Mononuclear cell (primary cell): ENCODE measurements at regions not wholly inside any gene's neighbourhood (a gene's known extent, or its start where the extent isn't known, plus 50 kb on each side); places are given as distances from the start of the nearest gene placed in this dataset.

Experiments
- H3K27me3 ChIP-seq: 2 replicates; pipeline ENCODE4 v1.6.0; 2011; ENCODE audit warnings: low read length, control low read depth; ENCODE audit not compliant: insufficient read depth
- H3K4me1 ChIP-seq: 2 replicates; pipeline ENCODE4 v1.5.1; 2011; ENCODE audit warnings: mild to moderate bottlenecking, low read length, control low read depth; ENCODE audit not compliant: insufficient read depth
- H3K4me3 ChIP-seq: 2 replicates; pipeline ENCODE4 v1.5.1; 2011; ENCODE audit warnings: mild to moderate bottlenecking, low read length, moderate library complexity
- H3K9me3 ChIP-seq: 2 replicates; pipeline ENCODE4 v1.5.1; 2011; ENCODE audit warnings: low read depth, mild to moderate bottlenecking, control low read depth, low read length

DNA sequence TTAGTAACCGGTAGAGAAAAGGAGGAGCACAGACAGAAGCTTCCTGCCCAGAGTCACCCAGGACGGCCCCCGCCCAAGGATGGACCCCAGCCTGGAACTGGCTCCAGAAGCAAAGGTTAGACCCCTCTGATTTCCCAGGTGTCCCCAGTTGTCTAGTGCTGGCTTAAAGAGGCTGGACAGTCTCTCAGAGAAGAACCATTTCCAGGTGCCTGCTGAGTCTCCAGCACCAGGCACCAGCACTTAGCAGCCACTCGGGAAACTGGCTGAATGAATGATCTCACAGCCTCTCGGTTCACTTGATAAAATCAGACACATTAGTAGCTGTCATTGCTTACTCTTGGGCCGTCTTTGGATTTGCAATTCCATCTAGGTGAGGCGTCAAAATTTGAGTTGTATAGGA lies 139.7 kb upstream of the HES1 start:
- no peak overlapping the region for H3K4me3 ChIP-seq
- no peaks in the 10 kb centered on the region for H3K9me3 ChIP-seq
- no peaks in the 10 kb centered on the region for H3K27me3 ChIP-seq
- H3K4me1 ChIP-seq = no peaks in the 10 kb centered on the region

DNA sequence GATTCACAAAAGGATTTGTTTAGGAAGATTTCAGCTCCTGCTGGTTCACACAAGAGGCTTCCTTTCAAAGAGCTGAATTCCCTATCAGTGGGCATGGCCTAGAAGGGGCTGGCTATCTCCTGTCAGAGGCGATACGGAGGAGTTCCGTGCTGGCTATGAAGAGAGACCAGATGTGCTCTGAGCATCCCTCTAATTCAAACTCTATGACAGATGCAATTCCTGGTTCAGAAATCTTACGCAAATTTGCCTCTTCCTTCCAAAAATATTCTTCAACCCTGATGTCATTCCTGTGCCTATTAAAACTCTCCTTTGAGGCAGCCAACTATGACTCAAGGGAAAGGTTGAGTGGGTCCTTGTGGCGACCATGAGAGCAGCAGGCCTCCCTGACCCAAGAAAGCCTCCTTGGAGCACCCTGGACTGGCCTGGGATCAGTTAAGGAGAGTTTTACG lies 139.3 kb upstream of the HES1 start:
- no peaks in the 10 kb centered on the region for H3K4me1 ChIP-seq
- H3K4me3 ChIP-seq = no peak overlapping the region
- no peaks in the 10 kb centered on the region for H3K9me3 ChIP-seq
- peaks cover 2% of the 10 kb centered on the region for H3K27me3 ChIP-seq

- Histone ChIP-seq H3K4me3 (no peak overlapping the region), H3K4me1 (peaks cover 7% of the 10 kb centered on the region)
Measured at GRCh38 chr3:193997228-193998122, 138.5 kb upstream of the HES1 start.

GRCh38 chr3:193998123-193998448 lies 137.9 kb upstream of the HES1 start:
- H3K4me3 ChIP-seq = no peak overlapping the region

More at GRCh38 chr3:193997228-193998122, 138.5 kb upstream of the HES1 start:
- Histone ChIP-seq H3K27me3 (peaks cover 10% of the 10 kb centered on the region), H3K9me3 (no peaks in the 10 kb centered on the region)

GRCh38 chr3:193998628-193999195 lies 137.2 kb upstream of the HES1 start:
- Histone ChIP-seq H3K4me3 (no peak overlapping the region), H3K27me3 (peaks cover 10% of the 10 kb centered on the region), H3K9me3 (no peaks in the 10 kb centered on the region), H3K4me1 (peaks cover 20% of the 10 kb centered on the region)

More at GRCh38 chr3:193998123-193998448, 137.9 kb upstream of the HES1 start:
- H3K4me1 ChIP-seq = peaks cover 13% of the 10 kb centered on the region
- no peaks in the 10 kb centered on the region for H3K9me3 ChIP-seq
- H3K27me3 ChIP-seq = peaks cover 10% of the 10 kb centered on the region

DNA sequence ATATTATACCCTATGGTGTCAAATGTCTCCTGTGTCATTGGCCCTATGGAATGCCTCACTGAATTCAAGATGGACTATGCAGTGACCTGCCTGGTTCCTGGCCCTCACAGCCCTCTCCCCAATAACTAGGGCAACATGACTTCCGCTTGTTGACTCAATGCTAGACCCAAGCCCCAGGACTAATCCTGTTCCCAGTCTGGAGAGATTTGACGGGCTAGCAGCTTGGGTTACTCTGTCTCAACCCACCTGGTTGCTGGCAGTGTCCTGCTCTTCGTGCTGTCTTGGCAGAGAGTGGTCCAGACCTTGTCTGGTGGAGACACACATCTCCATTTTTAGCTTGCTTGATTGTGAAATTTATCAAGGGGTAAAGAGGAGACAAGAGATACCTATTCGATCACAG lies 135.8 kb upstream of the HES1 start:
- Histone ChIP-seq H3K9me3 (no peaks in the 10 kb centered on the region), H3K4me1 (peaks cover 33% of the 10 kb centered on the region), H3K27me3 (peaks cover 10% of the 10 kb centered on the region), H3K4me3 (no peak overlapping the region)

- H3K9me3 ChIP-seq = no peaks in the 10 kb centered on the region
- H3K4me3 ChIP-seq = no peak overlapping the region
- peaks cover 40% of the 10 kb centered on the region for H3K4me1 ChIP-seq
- peaks cover 10% of the 10 kb centered on the region for H3K27me3 ChIP-seq
Measured at GRCh38 chr3:194000712-194001111, 135.2 kb upstream of the HES1 start.

GRCh38 chr3:194001728-194002459 lies 134.1 kb upstream of the HES1 start:
- Histone ChIP-seq H3K4me1 (peaks cover 44% of the 10 kb centered on the region), H3K27me3 (peaks cover 10% of the 10 kb centered on the region), H3K4me3 (no peak overlapping the region), H3K9me3 (no peaks in the 10 kb centered on the region)

DNA sequence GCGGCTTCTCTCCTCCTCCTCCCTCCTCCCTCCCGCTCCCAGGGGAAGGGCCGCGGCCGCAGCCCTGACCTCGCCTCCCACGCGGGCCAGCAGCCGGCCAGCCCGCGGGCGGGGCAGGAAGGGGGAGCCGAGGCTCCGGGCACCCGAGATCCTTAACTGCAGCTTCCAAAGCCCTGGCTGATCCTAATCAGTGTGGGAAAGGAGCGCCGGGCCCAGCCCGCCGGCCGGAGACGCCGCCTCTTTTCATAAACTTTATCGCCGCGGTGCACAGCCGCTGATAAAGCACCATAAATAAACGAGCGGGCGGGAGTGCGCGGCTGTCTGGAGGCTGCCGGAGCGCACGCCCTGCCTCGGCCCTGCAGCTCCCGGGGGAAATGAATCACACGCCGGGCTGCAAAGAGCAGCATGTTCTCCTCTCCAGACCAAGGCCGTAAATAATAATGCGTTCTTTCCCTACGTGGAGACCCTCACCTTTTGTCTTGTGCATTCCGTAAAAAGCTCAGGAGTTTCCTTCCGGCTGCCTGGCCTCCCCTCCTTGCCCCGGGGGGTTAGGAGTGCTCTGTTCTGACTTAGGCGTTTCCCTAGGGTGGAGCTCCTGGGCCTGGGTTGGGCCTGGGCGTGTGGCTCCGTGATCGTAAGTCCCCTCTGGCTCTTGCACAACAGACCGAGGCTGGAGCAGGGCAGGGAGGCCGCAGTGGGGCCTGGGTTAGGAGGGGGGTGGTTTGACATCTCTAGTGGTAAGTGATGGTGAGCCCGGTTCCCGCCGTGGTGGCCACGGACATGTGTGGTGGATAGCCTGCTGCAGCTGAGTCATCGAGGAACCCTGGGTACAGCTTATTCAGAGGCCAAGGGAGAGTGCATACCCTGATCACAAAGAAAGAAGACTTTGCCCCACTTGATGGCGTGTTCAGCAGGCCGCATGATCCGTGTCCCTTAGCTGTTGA lies 132.6 kb upstream of the HES1 start:
- peak overlapping the region; percentile 23 for H3K4me3 ChIP-seq
- H3K27me3 ChIP-seq = peaks cover 10% of the 10 kb centered on the region
- no peaks in the 10 kb centered on the region for H3K9me3 ChIP-seq
- peaks cover 44% of the 10 kb centered on the region for H3K4me1 ChIP-seq

DNA sequence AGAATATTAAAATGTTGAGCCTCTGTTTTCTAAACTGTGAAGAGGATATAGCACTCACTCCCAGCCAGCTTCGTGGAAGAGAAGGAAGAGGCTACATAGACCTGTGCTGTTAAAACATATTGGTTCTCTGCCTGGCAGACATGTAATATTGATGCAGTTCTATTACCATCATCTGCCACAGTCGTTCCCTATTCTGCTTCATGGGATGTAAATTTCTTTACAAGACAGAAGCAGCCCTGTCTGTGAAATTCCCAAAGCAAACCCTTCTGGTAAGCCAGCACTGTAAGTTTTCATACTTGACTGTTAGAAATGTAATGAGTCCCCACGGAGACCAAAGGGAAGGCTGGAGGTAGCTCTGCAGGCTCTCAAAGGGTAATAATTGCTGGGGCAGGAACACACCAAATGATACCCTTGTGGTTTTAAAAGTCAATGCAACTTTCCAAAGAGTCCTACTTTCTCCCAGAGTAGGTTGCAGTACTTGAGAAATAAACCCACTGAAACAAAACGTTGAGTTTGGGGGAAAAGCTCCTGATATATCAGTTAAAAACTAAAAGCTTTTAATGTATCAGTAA lies 129.9 kb upstream of the HES1 start:
- Histone ChIP-seq H3K4me1 (peaks cover 44% of the 10 kb centered on the region), H3K9me3 (no peaks in the 10 kb centered on the region), H3K27me3 (peaks cover 10% of the 10 kb centered on the region), H3K4me3 (no peak overlapping the region)

GRCh38 chr3:194007592-194008337 lies 128.2 kb upstream of the HES1 start:
- Histone ChIP-seq H3K9me3 (no peaks in the 10 kb centered on the region), H3K27me3 (no peaks in the 10 kb centered on the region), H3K4me1 (peaks cover 34% of the 10 kb centered on the region), H3K4me3 (no peak overlapping the region)

DNA sequence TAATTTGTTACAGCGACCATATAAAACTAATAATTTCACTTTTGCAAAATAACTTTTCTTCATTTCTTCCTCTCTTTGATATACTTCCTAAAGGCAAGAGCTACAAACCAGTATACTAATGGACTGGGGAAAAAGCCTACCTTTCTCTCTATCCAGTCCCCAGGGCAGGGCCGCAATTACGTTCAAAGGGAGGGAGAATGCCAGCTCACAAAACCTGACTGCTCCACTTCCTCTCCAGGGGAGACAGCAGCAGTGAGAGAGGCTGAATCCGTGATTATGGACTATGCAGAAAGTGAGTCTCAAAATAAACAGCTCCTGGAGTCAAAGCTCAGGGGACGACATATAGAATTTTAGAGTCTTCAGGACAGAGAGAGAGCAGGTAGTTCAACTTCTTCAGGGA lies 126.9 kb upstream of the HES1 start:
- H3K4me3 ChIP-seq = no peak overlapping the region
- no peaks in the 10 kb centered on the region for H3K9me3 ChIP-seq
- H3K4me1 ChIP-seq = peaks cover 21% of the 10 kb centered on the region
- no peaks in the 10 kb centered on the region for H3K27me3 ChIP-seq

- peaks cover 11% of the 10 kb centered on the region for H3K4me1 ChIP-seq
Measured at GRCh38 chr3:194009892-194010533, 125.9 kb upstream of the HES1 start.

More at GRCh38 chr3:194009892-194010533, 125.9 kb upstream of the HES1 start:
- Histone ChIP-seq H3K9me3 (no peaks in the 10 kb centered on the region), H3K4me3 (no peak overlapping the region), H3K27me3 (no peaks in the 10 kb centered on the region)
